ENCODE measurements at regions not wholly inside any gene's neighbourhood (a gene's known extent, or its start where the extent isn't known, plus 50 kb on each side); places are given as distances from the start of the nearest gene placed in this dataset.
"Not testable (repeated sequence)": the region's sequence is repeated elsewhere in the genome, so short reads cannot be mapped to it uniquely, and the experiment has no call there.

- no peak for DNase-seq (ENCODE audit: low read depth in 2 of 3, low spot score in 2 of 3)
Observed at GRCh38 chr1:10938741-10939417, 73.6 kb upstream of the TARDBP start.

- DNase-seq (ENCODE audit: low read depth in 2 of 3, low spot score in 2 of 3): peak in 2 of 3 experiments; percentile 42 to 52
Observed at GRCh38 chr1:10939654-10940450, 72.6 kb upstream of the TARDBP start.

GRCh38 chr1:10940451-10940804, 72.0 kb upstream of the TARDBP start:
- no peak for DNase-seq (ENCODE audit: low read depth in 2 of 3, low spot score in 2 of 3)

- DNase-seq (ENCODE audit: low read depth in 2 of 3, low spot score in 2 of 3): no peak
Observed at GRCh38 chr1:10940838-10941237, 71.6 kb upstream of the TARDBP start.

- peak in 2 of 3 experiments; percentile 50 to 73 for DNase-seq (ENCODE audit: low read depth in 2 of 3, low spot score in 2 of 3)
Observed at GRCh38 chr1:10941891-10942541, 70.4 kb upstream of the TARDBP start.

- DNase-seq (ENCODE audit: low read depth in 2 of 3, low spot score in 2 of 3): no peak
Observed at GRCh38 chr1:10942542-10942912, 69.9 kb upstream of the TARDBP start.

- no peak for DNase-seq (ENCODE audit: low read depth in 2 of 3, low spot score in 2 of 3)
Observed at GRCh38 chr1:10943041-10943440, 69.4 kb upstream of the TARDBP start.

GRCh38 chr1:10943991-10944730, 68.3 kb upstream of the TARDBP start:
- no peak for DNase-seq (ENCODE audit: low read depth in 2 of 3, low spot score in 2 of 3)

GRCh38 chr1:10945991-10946509, 66.4 kb upstream of the TARDBP start:
- DNase-seq (ENCODE audit: low read depth in 2 of 3, low spot score in 2 of 3): no peak

GRCh38 chr1:10947181-10947580, 65.3 kb upstream of the TARDBP start:
- no peak for DNase-seq (ENCODE audit: low read depth in 2 of 3, low spot score in 2 of 3)

- no peak for DNase-seq (ENCODE audit: low read depth in 2 of 3, low spot score in 2 of 3)
Observed at GRCh38 chr1:10947691-10948462, 64.6 kb upstream of the TARDBP start.

GRCh38 chr1:10948463-10948775, 64.0 kb upstream of the TARDBP start:
- no peak for DNase-seq (ENCODE audit: low read depth in 2 of 3, low spot score in 2 of 3)

GRCh38 chr1:10950316-10951172, 61.9 kb upstream of the TARDBP start:
- DNase-seq (ENCODE audit: low read depth in 2 of 3, low spot score in 2 of 3): no peak

GRCh38 chr1:10951298-10951697, 61.2 kb upstream of the TARDBP start:
- DNase-seq (ENCODE audit: low read depth in 2 of 3, low spot score in 2 of 3): not testable (repeated sequence)

- no peak for DNase-seq (ENCODE audit: low read depth in 2 of 3, low spot score in 2 of 3)
Observed at GRCh38 chr1:10951961-10952360, 60.5 kb upstream of the TARDBP start.

GRCh38 chr1:10953505-10954193, 58.8 kb upstream of the TARDBP start:
- no peak for DNase-seq (ENCODE audit: low read depth in 2 of 3, low spot score in 2 of 3)

GRCh38 chr1:10957133-10957532, 55.3 kb upstream of the TARDBP start:
- no peak for DNase-seq (ENCODE audit: low read depth in 2 of 3, low spot score in 2 of 3)

GRCh38 chr1:10958614-10959013, 53.8 kb upstream of the TARDBP start:
- DNase-seq (ENCODE audit: low read depth in 2 of 3, low spot score in 2 of 3): no peak

Measured in activated CD8-positive, alpha-beta memory T cell treated with anti-CD3 and anti-CD28 coated beads for 48 hours (primary cell).